CD14-positive monocyte (primary cell): ENCODE measurements at regions not wholly inside any gene's neighbourhood (a gene's known extent, or its start where the extent isn't known, plus 50 kb on each side); places are given as distances from the start of the nearest gene placed in this dataset.

Source experiments
- DNase-seq, 3 donors: peaks; one replicate each; pipeline ENCODE4 v3.0.0-alpha.2; 2011 to 2022
- H2AFZ ChIP-seq: 2 replicates; pipeline ENCODE4 v1.6.0; 2012; ENCODE audit warnings: mild to moderate bottlenecking, low read depth, low read length, inconsistent platforms; ENCODE audit not compliant: insufficient read depth, poor library complexity, severe bottlenecking
- H3K27ac ChIP-seq, 2 donors: 1 replicate in 1 of 2; 2 replicates in 1 of 2; pipeline ENCODE4 v1.5.1; 2012 to 2013; ENCODE audit warnings: low read length in 2 of 2, control low read depth in 1 of 2, inconsistent platforms in 1 of 2, low read depth in 1 of 2, mild to moderate bottlenecking in 1 of 2
- H3K27me3 ChIP-seq, 2 donors: one replicate each; pipeline versions ENCODE4 v1.6.0 to v1.6.1; 2011 to 2013; ENCODE audit warnings: low read length in 2 of 2; ENCODE audit not compliant: control insufficient read depth in 2 of 2, insufficient read depth in 2 of 2
- H3K36me3 ChIP-seq, 2 donors: replicated peaks in 1 of 2; 1 replicate in 1 of 2; 2 replicates in 1 of 2; pipeline versions ENCODE4 v1.5.1 to v1.6.1; 2012 to 2013; ENCODE audit warnings: low read length in 2 of 2, control low read depth in 1 of 2, inconsistent platforms in 1 of 2, mild to moderate bottlenecking in 1 of 2; ENCODE audit not compliant: insufficient read depth in 2 of 2, control insufficient read depth in 1 of 2
- H3K4me1 ChIP-seq, 2 donors: 1 replicate in 1 of 2; 2 replicates in 1 of 2; pipeline versions ENCODE4 v1.5.1 to v1.6.1; 2012 to 2013; ENCODE audit warnings: low read length in 2 of 2, control low read depth in 1 of 2, inconsistent platforms in 1 of 2, mild to moderate bottlenecking in 1 of 2, moderate library complexity in 1 of 2; ENCODE audit not compliant: insufficient read depth in 2 of 2, control insufficient read depth in 1 of 2
- H3K4me2 ChIP-seq: replicated peaks from 2 replicates; pipeline ENCODE3; 2012; ENCODE audit warnings: low read length, moderate library complexity, mild to moderate bottlenecking; ENCODE audit not compliant: poor library complexity, severe bottlenecking; ENCODE audit errors: extremely low read depth
- H3K4me3 ChIP-seq, 3 experiments: fragments of 200-600 bp in 1 of 3; sonication (generic) in 1 of 3; replicated peaks in 1 of 3; 1 replicate in 2 of 3; 2 replicates in 1 of 3; pipeline ENCODE4 v1.5.1; 2011 to 2013; ENCODE audit warnings: low read length in 3 of 3, mild to moderate bottlenecking in 3 of 3, control low read depth in 2 of 3, low read depth in 2 of 3, inconsistent platforms in 1 of 3, moderate library complexity in 1 of 3
- H3K79me2 ChIP-seq: 2 replicates; pipeline ENCODE4 v1.6.0; 2012; ENCODE audit warnings: mild to moderate bottlenecking, control low read depth, inconsistent platforms, low read length, moderate library complexity; ENCODE audit not compliant: insufficient read depth
- H3K9ac ChIP-seq: 2 replicates; pipeline ENCODE4 v1.6.0; 2017; ENCODE audit warnings: low read length, mild to moderate bottlenecking; ENCODE audit not compliant: insufficient read depth, poor library complexity, severe bottlenecking
- H3K9me3 ChIP-seq, 2 donors: replicated peaks in 1 of 2; 1 replicate in 1 of 2; 2 replicates in 1 of 2; pipeline versions ENCODE4 v1.5.1 to v1.6.1; 2012 to 2013; ENCODE audit warnings: low read length in 2 of 2, control low read depth in 1 of 2; ENCODE audit not compliant: control insufficient read depth in 1 of 2, insufficient read depth in 1 of 2
- H4K20me1 ChIP-seq: 2 replicates; pipeline ENCODE4 v1.6.0; 2012; ENCODE audit warnings: mild to moderate bottlenecking, low read length, control low read depth, moderate library complexity; ENCODE audit not compliant: insufficient read depth
- H3K27ac Mint-ChIP-seq, 7 donors: one replicate each; pipeline ENCODE4 v1.8.0; 2020; ENCODE audit warnings: mild to moderate bottlenecking in 7 of 7, mixed read lengths in 7 of 7, moderate library complexity in 6 of 7, inconsistent platforms in 2 of 7
- H3K27me3 Mint-ChIP-seq, 3 donors: one replicate each; pipeline ENCODE4 v1.8.0; 2021 to 2022; ENCODE audit warnings: low read depth in 3 of 3, mild to moderate bottlenecking in 3 of 3, mixed read lengths in 3 of 3, moderate library complexity in 3 of 3, inconsistent platforms in 1 of 3
- H3K36me3 Mint-ChIP-seq, 2 donors: one replicate each; pipeline ENCODE4 v1.8.0; 2020; ENCODE audit warnings: mixed read lengths in 2 of 2, inconsistent platforms in 1 of 2, mild to moderate bottlenecking in 1 of 2
- H3K4me1 Mint-ChIP-seq: one replicate; pipeline ENCODE4 v1.8.0; 2020; ENCODE audit warnings: mild to moderate bottlenecking, mixed read lengths
- H3K4me3 Mint-ChIP-seq, 2 donors: one replicate each; pipeline ENCODE4 v1.8.0; 2020; ENCODE audit warnings: mild to moderate bottlenecking in 2 of 2, mixed read lengths in 2 of 2, moderate library complexity in 1 of 2
- H3K9me3 Mint-ChIP-seq, 7 donors: one replicate each; pipeline ENCODE4 v1.8.0; 2020 to 2022; ENCODE audit warnings: mixed read lengths in 7 of 7, mild to moderate bottlenecking in 6 of 7, moderate library complexity in 6 of 7, inconsistent platforms in 2 of 7
- WGBS: methylation state at CpG from one replicate; pipeline ENCODE4 v1.1.5; 2013; ENCODE audit warnings: missing lambda C conversion rate; ENCODE audit not compliant: insufficient coverage; 5-methylcytosine and 5-hydroxymethylcytosine counted together
- intact Hi-C, 2 donors: fragments of 100-400 bp; cut with micrococcal nuclease; formaldehyde crosslinking; loops; one replicate each; pipeline versions ENCODE4 v1.15.0 to v1.15.1; 2023
- TF ChIP-seq, protein P1 (sequence below): fragments of 200-600 bp; IDR thresholded peaks from one replicate; pipeline ENCODE4 v1.8.0; 2022; ENCODE audit warnings: antibody characterized with exemption, mild to moderate bottlenecking

DNA sequence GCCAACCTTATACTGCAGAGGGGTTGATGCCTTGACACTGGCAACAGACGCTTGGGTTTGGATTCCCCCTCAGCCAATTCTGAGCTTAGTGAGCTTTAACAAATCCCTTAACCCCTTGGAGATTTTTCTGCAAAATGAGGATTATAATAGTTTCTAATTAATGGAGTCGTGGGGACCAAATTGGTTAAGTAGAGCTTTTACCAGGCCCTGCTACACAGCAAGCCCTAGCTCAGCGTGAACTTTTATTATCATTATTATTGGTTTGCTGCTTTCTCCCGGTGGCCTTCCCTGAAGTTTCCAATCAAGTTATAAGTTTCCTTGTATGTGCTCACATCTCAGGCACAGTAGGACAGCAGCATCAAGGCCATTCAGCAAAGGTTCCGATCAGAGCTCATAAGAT lies 156.6 kb upstream of the GUCY1A2 start:
- no peak overlapping the region for H2AFZ ChIP-seq
- H4K20me1 ChIP-seq = no peaks in the 10 kb centered on the region
- DNase-seq = no peak
- Mint-ChIP-seq H3K27ac (no peak overlapping the region), H3K36me3 (no peaks in the 10 kb centered on the region), H3K4me3 (no peak overlapping the region), H3K27me3 (no peaks in the 10 kb centered on the region), H3K9me3 (peaks cover 9 to 22% (median 13%) of the 10 kb centered on the region in 7 donors), H3K4me1 (no peaks in the 10 kb centered on the region)
- peaks cover 20 to 23% of the 10 kb centered on the region in 2 donors for H3K9me3 ChIP-seq
- WGBS = 96% methylated on average over 3 of the region's 5 CpGs
- H3K9ac ChIP-seq = no peak overlapping the region
- no peaks in the 10 kb centered on the region for H3K27me3 ChIP-seq
- H3K4me3 ChIP-seq = no peak overlapping the region
- TF ChIP-seq, protein P1, sequence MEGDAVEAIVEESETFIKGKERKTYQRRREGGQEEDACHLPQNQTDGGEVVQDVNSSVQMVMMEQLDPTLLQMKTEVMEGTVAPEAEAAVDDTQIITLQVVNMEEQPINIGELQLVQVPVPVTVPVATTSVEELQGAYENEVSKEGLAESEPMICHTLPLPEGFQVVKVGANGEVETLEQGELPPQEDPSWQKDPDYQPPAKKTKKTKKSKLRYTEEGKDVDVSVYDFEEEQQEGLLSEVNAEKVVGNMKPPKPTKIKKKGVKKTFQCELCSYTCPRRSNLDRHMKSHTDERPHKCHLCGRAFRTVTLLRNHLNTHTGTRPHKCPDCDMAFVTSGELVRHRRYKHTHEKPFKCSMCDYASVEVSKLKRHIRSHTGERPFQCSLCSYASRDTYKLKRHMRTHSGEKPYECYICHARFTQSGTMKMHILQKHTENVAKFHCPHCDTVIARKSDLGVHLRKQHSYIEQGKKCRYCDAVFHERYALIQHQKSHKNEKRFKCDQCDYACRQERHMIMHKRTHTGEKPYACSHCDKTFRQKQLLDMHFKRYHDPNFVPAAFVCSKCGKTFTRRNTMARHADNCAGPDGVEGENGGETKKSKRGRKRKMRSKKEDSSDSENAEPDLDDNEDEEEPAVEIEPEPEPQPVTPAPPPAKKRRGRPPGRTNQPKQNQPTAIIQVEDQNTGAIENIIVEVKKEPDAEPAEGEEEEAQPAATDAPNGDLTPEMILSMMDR = no peak
- no peaks in the 10 kb centered on the region for H3K4me1 ChIP-seq
- no peaks in the 10 kb centered on the region for H3K79me2 ChIP-seq
- H3K27ac ChIP-seq = no peak overlapping the region
- intact Hi-C loops = no loop called here
- no peak overlapping the region for H3K4me2 ChIP-seq
- H3K36me3 ChIP-seq = no peaks in the 10 kb centered on the region

DNA sequence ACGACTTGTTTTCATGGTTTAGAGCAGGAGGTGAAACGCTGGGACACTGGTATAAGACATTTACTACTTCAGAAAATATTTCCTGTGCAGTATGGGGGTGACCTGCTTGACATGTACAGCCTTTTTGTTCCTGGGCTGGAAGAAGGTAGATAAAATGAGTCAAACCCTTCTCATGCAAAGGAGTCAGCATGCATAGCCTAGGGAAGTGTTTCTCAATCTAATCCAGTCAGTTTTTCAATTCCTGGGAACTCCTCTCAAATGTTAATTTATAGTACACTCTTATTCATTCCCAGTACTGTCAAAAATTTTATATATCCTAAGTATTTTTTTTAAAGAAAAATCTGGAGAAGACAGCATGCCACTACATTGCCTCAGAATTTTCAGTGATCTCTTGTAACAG lies 154.7 kb upstream of the GUCY1A2 start:
- Mint-ChIP-seq H3K36me3 (no peaks in the 10 kb centered on the region), H3K4me3 (no peak overlapping the region), H3K27me3 (no peaks in the 10 kb centered on the region), H3K4me1 (no peaks in the 10 kb centered on the region), H3K9me3 (peaks cover 10 to 20% (median 13%) of the 10 kb centered on the region in 7 donors), H3K27ac (no peak overlapping the region)
- H3K4me2 ChIP-seq = no peak overlapping the region
- no peak for DNase-seq
- no peaks in the 10 kb centered on the region for H4K20me1 ChIP-seq
- H3K4me3 ChIP-seq = no peak overlapping the region
- no peaks in the 10 kb centered on the region for H3K4me1 ChIP-seq
- H3K27me3 ChIP-seq = no peaks in the 10 kb centered on the region
- no peaks in the 10 kb centered on the region for H3K36me3 ChIP-seq
- TF ChIP-seq, protein P1 = no peak
- no peak overlapping the region for H3K27ac ChIP-seq
- H3K9ac ChIP-seq = no peak overlapping the region
- WGBS = no CpG with 5 or more reads among the region's 2 CpGs
- intact Hi-C loops = no loop called here
- H3K79me2 ChIP-seq = no peaks in the 10 kb centered on the region
- peaks cover 18 to 21% of the 10 kb centered on the region in 2 donors for H3K9me3 ChIP-seq
- no peak overlapping the region for H2AFZ ChIP-seq
